HUES48 (cell line): ENCODE measurements at regions not wholly inside any gene's neighbourhood (a gene's known extent, or its start where the extent isn't known, plus 50 kb on each side); places are given as distances from the start of the nearest gene placed in this dataset.

ENCODE experiments used
- H3K27ac ChIP-seq: one replicate; pipeline ENCODE4 v1.7.0; 2013; ENCODE audit warnings: low read depth, low read length, inconsistent platforms
- H3K27me3 ChIP-seq: 2 replicates; pipeline ENCODE4 v1.6.1; 2013; ENCODE audit warnings: mild to moderate bottlenecking, low read length; ENCODE audit not compliant: control insufficient read depth, insufficient read depth
- H3K36me3 ChIP-seq: 2 replicates; pipeline ENCODE4 v1.6.1; 2013; ENCODE audit warnings: low read length; ENCODE audit not compliant: control insufficient read depth, insufficient read depth
- H3K4me1 ChIP-seq: 2 replicates; pipeline ENCODE4 v1.6.1; 2013; ENCODE audit warnings: mild to moderate bottlenecking, low read length; ENCODE audit not compliant: control insufficient read depth, insufficient read depth
- H3K4me3 ChIP-seq: 2 replicates; pipeline ENCODE4 v1.5.1; 2013; ENCODE audit warnings: mild to moderate bottlenecking, low read depth, low read length
- H3K9ac ChIP-seq: 2 replicates; pipeline ENCODE4 v1.6.1; 2013; ENCODE audit warnings: mild to moderate bottlenecking, low read depth, low read length, moderate library complexity
- H3K9me3 ChIP-seq: 2 replicates; pipeline ENCODE4 v1.6.1; 2013; ENCODE audit warnings: low read length; ENCODE audit not compliant: control insufficient read depth, insufficient read depth

GRCh38 chr4:18242919-18243693, 221.6 kb upstream of the LCORL start:
- Histone ChIP-seq H3K4me3 (no peak overlapping the region), H3K27me3 (no peaks in the 10 kb centered on the region), H3K9me3 (no peaks in the 10 kb centered on the region), H3K4me1 (no peaks in the 10 kb centered on the region), H3K27ac (no peak overlapping the region), H3K36me3 (no peaks in the 10 kb centered on the region), H3K9ac (no peak overlapping the region)

- Histone ChIP-seq H3K9ac (no peak overlapping the region), H3K27me3 (no peaks in the 10 kb centered on the region), H3K9me3 (no peaks in the 10 kb centered on the region), H3K27ac (no peak overlapping the region), H3K36me3 (no peaks in the 10 kb centered on the region), H3K4me1 (no peaks in the 10 kb centered on the region), H3K4me3 (no peak overlapping the region)
These were observed 220.2 kb upstream of the LCORL start for GRCh38 chr4:18241727-18242126.

DNA sequence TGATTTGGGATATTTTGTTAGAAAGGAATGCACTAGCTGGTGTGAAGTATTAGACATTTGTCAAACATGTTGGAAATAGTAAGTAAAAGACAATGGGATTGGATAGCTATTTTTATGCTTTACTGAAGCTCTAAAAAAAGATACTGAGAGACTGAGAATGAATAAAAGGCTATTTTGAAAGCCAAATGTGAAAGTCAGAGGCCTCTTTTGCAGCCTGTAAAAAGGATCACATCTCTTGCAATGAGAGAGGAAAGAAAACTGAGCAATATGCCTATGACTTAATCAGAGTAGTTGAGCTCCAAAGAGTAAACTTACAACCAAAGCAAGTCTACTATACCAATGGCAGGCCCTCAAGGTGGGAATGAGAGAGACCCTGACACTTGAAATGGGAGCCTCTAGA, 212.6 kb upstream of the LCORL start:
- H3K9ac ChIP-seq = no peak overlapping the region
- H3K4me3 ChIP-seq = no peak overlapping the region
- H3K27ac ChIP-seq = no peak overlapping the region
- H3K9me3 ChIP-seq = peaks cover 10% of the 10 kb centered on the region
- no peaks in the 10 kb centered on the region for H3K4me1 ChIP-seq
- no peaks in the 10 kb centered on the region for H3K27me3 ChIP-seq
- H3K36me3 ChIP-seq = no peaks in the 10 kb centered on the region

GRCh38 chr4:18231726-18232125, 210.2 kb upstream of the LCORL start:
- Histone ChIP-seq H3K27me3 (no peaks in the 10 kb centered on the region), H3K4me1 (no peaks in the 10 kb centered on the region), H3K9me3 (peaks cover 23% of the 10 kb centered on the region), H3K36me3 (no peaks in the 10 kb centered on the region), H3K27ac (no peak overlapping the region), H3K9ac (no peak overlapping the region), H3K4me3 (no peak overlapping the region)

DNA sequence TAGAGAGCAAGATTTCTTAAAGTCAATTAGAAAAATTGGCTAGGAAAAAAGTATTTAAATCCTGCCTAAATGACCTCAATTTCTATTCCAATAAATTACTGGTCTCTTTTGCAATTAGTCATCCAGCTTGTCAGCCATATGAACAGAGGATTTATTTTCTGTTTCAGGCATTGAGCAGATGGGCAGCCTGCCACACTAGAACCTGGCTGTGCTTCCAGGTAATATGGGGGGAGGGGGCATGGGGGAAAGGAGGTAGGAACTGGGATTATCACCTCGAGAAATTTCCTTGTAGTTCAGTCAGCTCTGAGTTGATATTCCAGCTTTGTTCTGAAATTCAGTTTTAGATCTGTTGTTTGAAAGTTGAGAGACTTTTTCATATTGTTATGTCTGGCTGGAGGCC, 206.3 kb upstream of the LCORL start:
- Histone ChIP-seq H3K9me3 (peaks cover 23% of the 10 kb centered on the region), H3K27ac (no peak overlapping the region), H3K36me3 (no peaks in the 10 kb centered on the region), H3K9ac (no peak overlapping the region), H3K27me3 (no peaks in the 10 kb centered on the region), H3K4me1 (no peaks in the 10 kb centered on the region), H3K4me3 (no peak overlapping the region)

DNA sequence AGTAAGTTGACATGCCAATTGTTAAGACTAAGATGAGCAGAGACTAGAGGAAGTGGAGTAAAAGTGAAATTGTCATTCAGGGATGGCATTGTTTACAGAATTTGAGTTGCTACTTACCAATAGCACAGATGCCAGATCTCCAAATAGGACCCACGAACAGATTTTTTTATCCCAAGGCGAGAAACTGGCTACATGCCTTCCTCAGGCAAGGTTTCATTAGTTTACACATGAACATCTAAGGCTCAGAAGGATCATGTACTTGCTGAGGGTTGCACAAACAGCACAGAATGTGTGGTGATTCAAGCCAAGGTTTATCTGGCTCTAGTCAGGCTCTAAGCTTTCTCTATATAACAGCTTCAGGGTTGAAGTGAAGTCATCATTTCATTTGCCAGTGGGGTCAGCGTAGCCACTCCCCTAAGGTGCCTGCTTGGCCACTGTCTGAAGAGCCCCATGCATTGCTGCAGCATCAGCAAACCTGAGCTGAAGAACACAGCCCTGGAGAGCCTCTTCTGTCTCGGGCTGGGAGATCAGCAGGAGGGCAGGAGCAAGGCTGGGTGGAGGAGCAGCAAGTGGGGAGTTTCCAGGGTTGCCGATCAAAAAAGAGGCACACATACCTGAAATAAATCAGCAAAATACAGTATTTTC, 193.0 kb upstream of the LCORL start:
- H3K4me1 ChIP-seq = no peaks in the 10 kb centered on the region
- H3K9me3 ChIP-seq = no peaks in the 10 kb centered on the region
- H3K9ac ChIP-seq = no peak overlapping the region
- H3K27ac ChIP-seq = no peak overlapping the region
- no peak overlapping the region for H3K4me3 ChIP-seq
- H3K36me3 ChIP-seq = no peaks in the 10 kb centered on the region
- H3K27me3 ChIP-seq = no peaks in the 10 kb centered on the region

GRCh38 chr4:18213576-18214198, 192.1 kb upstream of the LCORL start:
- Histone ChIP-seq H3K4me1 (no peaks in the 10 kb centered on the region), H3K27ac (no peak overlapping the region), H3K4me3 (no peak overlapping the region), H3K36me3 (no peaks in the 10 kb centered on the region), H3K9me3 (no peaks in the 10 kb centered on the region), H3K27me3 (no peaks in the 10 kb centered on the region), H3K9ac (no peak overlapping the region)

- no peaks in the 10 kb centered on the region for H3K4me1 ChIP-seq
- no peaks in the 10 kb centered on the region for H3K27me3 ChIP-seq
- no peak overlapping the region for H3K27ac ChIP-seq
- H3K9ac ChIP-seq = no peak overlapping the region
- H3K36me3 ChIP-seq = no peaks in the 10 kb centered on the region
- no peaks in the 10 kb centered on the region for H3K9me3 ChIP-seq
- H3K4me3 ChIP-seq = no peak overlapping the region
These were observed 187.9 kb upstream of the LCORL start for GRCh38 chr4:18209448-18209847.

- Histone ChIP-seq H3K36me3 (no peaks in the 10 kb centered on the region), H3K9ac (no peak overlapping the region), H3K9me3 (no peaks in the 10 kb centered on the region), H3K27ac (no peak overlapping the region), H3K4me1 (no peaks in the 10 kb centered on the region), H3K27me3 (no peaks in the 10 kb centered on the region), H3K4me3 (no peak overlapping the region)
These were observed 182.4 kb upstream of the LCORL start for GRCh38 chr4:18203966-18204365.

DNA sequence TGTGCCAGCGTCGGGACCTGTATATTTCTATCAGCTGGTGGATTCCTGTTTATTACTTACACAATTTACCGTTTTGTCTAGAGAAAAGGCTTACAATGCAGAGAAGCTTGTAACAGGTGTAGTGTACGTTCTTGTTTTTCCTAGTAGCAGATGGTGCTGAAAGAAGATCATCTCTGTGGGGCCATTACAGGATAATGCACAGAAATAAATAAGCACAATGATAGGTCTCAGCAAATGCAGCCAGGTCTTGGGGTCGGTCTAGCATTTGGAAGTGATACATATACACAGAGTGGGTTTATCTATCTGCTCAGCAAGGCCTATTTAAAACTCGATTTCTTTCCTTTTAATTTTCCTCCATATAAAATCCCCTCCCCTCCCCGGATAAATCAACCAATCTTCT, 180.9 kb upstream of the LCORL start:
- no peak overlapping the region for H3K27ac ChIP-seq
- no peak overlapping the region for H3K4me3 ChIP-seq
- H3K4me1 ChIP-seq = no peaks in the 10 kb centered on the region
- no peak overlapping the region for H3K9ac ChIP-seq
- no peaks in the 10 kb centered on the region for H3K9me3 ChIP-seq
- H3K27me3 ChIP-seq = no peaks in the 10 kb centered on the region
- H3K36me3 ChIP-seq = no peaks in the 10 kb centered on the region

- Histone ChIP-seq H3K27ac (no peak overlapping the region), H3K4me3 (no peak overlapping the region), H3K36me3 (no peaks in the 10 kb centered on the region), H3K27me3 (no peaks in the 10 kb centered on the region), H3K4me1 (no peaks in the 10 kb centered on the region), H3K9me3 (no peaks in the 10 kb centered on the region), H3K9ac (no peak overlapping the region)
These were observed 180.3 kb upstream of the LCORL start for GRCh38 chr4:18201885-18202284.
